PC-9 (cell line): ENCODE measurements at regions not wholly inside any gene's neighbourhood (a gene's known extent, or its start where the extent isn't known, plus 50 kb on each side); places are given as distances from the start of the nearest gene placed in this dataset.
"Not testable (repeated sequence)": the region's sequence is repeated elsewhere in the genome, so short reads cannot be mapped to it uniquely, and the experiment has no call there.

Experiments
- EZH2 ChIP-seq: fragments of 200-600 bp; sonication (generic); IDR thresholded peaks from 2 replicates; pipeline ENCODE4 v1.8.0; 2017; ENCODE audit warnings: antibody characterized with exemption, low read depth
- TF ChIP-seq, protein P1 (sequence below): fragments of 200-600 bp; sonication (generic); conservative IDR thresholded peaks from 2 replicates; pipeline ENCODE4 v1.6.1; 2017; ENCODE audit warnings: mixed run types, antibody characterized with exemption, mild to moderate bottlenecking, moderate library complexity

DNA sequence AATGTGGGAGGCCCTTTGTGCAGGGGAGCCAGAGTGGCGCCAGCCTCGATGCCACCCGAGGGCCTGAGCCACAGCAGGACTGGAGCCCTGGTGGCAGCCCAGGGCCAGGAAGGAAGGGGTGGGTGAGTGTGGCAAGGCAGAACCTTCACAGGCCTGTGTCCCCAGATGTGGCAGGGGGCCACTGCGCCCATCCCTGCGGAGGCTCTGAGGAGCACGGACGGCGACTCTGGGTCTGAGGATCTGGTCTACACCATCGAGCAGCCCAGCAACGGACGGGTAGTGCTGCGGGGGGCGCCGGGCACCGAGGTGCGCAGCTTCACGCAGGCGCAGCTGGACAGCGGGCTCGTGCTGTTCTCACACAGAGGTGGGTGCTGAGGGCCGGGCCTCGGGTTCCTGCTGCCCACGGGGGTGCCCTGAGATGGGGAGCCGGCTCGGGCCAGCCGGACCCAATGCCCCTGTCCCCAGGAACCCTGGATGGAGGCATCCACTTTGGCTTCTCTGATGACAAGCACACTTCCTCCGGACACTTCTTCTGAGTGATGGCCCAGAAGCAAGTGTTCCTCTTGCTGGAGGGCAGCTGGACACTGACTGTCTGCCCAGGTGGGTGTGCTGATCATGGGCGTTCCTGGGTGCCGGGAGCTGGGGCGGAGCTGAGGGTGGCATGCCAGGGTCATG is 173.6 kb downstream of the TBC1D2B start:
- TF ChIP-seq, protein P1, sequence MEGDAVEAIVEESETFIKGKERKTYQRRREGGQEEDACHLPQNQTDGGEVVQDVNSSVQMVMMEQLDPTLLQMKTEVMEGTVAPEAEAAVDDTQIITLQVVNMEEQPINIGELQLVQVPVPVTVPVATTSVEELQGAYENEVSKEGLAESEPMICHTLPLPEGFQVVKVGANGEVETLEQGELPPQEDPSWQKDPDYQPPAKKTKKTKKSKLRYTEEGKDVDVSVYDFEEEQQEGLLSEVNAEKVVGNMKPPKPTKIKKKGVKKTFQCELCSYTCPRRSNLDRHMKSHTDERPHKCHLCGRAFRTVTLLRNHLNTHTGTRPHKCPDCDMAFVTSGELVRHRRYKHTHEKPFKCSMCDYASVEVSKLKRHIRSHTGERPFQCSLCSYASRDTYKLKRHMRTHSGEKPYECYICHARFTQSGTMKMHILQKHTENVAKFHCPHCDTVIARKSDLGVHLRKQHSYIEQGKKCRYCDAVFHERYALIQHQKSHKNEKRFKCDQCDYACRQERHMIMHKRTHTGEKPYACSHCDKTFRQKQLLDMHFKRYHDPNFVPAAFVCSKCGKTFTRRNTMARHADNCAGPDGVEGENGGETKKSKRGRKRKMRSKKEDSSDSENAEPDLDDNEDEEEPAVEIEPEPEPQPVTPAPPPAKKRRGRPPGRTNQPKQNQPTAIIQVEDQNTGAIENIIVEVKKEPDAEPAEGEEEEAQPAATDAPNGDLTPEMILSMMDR: not testable (repeated sequence)
- TF ChIP-seq EZH2: not testable (repeated sequence)
